Stimulated activated CD4-positive, alpha-beta T cell treated with anti-CD3 and anti-CD28 coated beads, TNF-alpha, amount 100 ng/mL, for 24 hours (primary cell): ENCODE measurements at regions not wholly inside any gene's neighbourhood (a gene's known extent, or its start where the extent isn't known, plus 50 kb on each side); places are given as distances from the start of the nearest gene placed in this dataset.
"Not testable (repeated sequence)": the region's sequence is repeated elsewhere in the genome, so short reads cannot be mapped to it uniquely, and the experiment has no call there.

Experiments used
- DNase-seq, 3 experiments: peaks; one replicate each; pipeline ENCODE4 v3.0.0-alpha.2; 2020; ENCODE audit warnings: low read depth in 3 of 3

GRCh38 chrX:138866643-138867042, 155.1 kb upstream of the FGF13 start:
- DNase-seq: no peak

- DNase-seq: no peak
These were observed 153.7 kb upstream of the FGF13 start for GRCh38 chrX:138865093-138865649.

GRCh38 chrX:138859421-138859820, 147.9 kb upstream of the FGF13 start:
- no peak for DNase-seq

DNA sequence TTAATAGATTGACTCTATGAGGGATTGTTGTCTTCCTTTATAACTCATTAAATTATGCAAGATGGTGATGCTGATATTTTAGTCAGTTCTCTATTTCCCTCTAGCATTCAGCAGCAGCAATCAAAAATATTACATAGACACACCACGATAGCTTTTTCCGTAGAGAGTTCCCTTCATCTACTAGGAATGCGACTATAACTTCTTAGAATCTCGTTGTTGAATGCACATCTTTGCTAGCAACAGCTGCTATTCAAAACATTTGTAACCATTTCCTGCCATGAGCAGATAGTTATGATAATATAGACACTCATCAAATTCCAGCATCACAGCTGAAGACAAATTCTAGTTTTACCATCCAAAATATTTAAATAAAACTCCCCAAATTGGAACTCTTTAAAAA, 147.4 kb upstream of the FGF13 start:
- no peak for DNase-seq

DNA sequence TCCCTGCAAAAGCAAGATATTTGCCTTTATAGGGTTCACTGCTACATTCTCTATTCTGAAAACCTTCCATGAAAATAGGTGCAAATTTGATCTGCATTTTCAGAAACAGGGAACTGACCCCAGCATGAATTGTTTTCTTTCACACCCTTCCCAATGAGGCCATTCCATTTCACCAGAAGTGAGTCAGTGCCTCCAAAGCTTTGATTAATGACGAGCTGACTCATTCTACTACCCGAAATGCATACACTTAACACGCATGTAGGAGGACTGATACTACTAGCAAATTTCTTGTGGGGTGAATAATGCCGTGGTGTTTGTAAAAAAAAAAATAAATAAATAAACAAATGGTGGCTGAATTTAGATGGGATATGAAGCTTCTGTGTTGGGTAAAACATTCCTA, 146.9 kb upstream of the FGF13 start:
- no peak for DNase-seq

- DNase-seq: no peak
These were observed 145.5 kb upstream of the FGF13 start for GRCh38 chrX:138856881-138857604.

- DNase-seq: no peak
These were observed 142.4 kb upstream of the FGF13 start for GRCh38 chrX:138853936-138854335.

DNA sequence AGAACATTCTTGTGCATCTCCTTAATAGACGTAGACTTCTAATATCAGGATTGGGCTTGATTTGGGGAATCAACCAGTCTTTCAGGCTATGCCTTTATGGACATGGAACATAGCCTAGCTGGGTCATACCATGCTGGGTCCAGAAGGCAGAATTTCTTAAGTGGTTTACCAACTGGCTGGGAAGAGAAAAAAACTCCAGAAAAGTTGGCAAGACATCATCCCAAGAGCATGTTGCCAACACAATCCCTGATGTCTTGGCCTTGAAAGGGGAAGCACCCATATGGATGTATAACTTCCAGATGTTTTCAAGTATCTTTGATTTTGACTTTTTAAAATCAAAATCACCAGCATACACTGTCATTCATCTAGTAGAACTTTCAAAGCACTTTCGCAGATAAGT, 138.0 kb upstream of the FGF13 start:
- DNase-seq: no peak

DNA sequence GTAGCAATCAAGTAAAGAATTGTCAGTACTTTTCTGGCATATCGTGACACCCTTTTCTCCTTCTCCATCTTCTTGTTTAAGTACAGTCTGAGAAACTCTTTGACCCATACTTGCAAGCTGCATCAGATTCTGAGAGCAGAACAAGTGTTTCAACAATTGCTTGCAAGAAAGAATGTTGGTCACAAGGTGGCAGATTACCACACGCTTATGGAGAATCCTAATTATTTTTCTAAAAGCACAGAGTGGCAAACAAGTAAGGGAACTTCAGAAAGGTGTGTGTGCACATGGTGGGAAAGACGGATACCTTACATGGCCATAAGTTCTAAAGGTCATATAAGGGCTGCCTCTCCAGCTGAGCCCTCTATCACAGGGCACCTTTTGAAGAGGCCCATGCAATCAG, 136.4 kb upstream of the FGF13 start:
- DNase-seq: no peak

DNA sequence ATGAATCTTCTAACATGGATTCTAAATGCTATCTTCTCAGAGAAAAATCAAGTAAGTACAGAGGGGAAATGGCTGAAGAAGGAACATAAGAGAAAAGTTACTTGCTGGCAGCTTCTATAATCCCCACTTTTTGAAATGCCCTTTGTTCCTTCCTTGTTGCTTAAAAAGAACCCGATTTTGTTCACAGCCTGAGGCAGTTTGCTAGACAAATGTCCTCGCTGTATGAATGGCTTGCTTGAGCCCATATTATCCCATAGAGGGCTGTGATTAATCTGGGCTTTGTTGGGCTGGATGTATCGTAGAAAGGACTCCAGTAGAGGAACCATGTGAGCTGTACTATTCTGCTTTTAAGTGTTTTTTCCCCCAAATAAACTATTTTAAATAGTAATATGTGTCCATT, 134.3 kb upstream of the FGF13 start:
- DNase-seq: no peak

DNA sequence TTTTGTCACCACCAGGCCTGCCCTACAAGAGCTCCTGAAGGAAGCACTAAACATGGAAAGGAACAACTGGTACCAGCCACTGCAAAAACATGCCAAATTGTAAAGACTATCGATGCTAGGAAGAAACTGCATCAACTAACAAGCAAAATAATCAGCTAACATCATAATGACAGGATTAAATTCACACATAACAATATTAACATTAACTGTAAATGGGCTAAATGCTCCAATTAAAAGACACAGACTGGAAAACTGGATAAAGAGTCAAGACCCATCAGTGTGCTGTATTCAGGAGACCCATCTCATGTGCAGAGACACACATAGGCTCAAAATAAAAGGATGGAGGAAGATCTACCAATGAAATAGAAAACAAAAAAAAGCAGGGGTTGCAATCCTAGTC, 95.9 kb upstream of the FGF13 start:
- not testable (repeated sequence) for DNase-seq

DNA sequence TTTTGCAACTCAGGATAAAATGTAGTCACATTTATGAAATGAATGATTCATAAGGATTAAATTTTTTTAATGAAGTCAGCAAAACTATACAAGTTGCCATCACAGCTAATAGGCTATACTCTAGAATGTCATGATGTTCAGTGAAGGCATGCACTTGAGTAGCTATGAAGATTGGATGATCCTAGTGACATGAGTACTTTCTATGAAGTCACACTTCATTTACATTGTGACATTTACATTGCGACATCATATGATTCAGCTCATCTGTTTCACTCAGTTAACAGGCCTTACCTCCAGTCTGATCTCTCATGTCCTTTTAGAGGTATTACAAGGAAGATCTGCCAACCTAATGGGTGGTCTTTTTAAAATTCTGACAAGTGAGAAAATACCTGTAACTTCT, 82.7 kb upstream of the FGF13 start:
- no peak for DNase-seq

DNA sequence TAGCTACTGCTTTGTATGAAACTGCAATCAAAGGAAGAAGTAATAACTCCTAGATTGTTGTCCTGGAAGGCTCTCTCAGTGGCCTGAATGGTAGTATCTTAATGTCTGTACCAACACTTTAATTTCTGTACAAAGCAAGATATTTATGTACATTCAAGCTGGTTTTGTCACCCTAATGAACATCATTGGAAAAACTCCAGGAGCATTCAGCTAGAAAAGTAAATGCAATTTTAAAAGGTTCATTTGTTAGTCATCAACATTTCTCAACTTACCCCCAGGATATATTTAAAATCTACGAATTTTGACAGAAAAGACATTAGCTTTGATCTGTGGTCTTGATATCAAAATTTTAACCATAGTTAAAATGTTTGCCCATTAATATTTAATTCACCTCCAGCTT, 80.0 kb upstream of the FGF13 start:
- DNase-seq: no peak

- no peak for DNase-seq
These were observed 77.3 kb upstream of the FGF13 start for GRCh38 chrX:138788771-138789170.

DNA sequence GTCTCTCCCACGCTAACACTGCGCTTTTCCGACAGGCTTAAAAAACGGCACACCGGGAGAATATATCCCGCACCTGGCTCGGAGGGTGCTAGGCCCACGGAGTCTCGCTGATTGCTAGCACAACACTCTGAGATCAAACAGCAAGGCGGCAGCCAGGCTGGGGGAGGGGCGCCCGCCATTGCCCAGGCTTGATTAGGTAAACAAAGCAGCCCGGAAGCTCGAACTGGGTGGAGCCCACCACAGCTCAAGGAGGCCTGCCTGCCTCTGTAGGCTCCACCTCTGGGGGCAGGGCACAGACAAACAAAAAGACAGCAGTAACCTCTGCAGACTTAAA, 67.0 kb upstream of the FGF13 start:
- not testable (repeated sequence) for DNase-seq

DNA sequence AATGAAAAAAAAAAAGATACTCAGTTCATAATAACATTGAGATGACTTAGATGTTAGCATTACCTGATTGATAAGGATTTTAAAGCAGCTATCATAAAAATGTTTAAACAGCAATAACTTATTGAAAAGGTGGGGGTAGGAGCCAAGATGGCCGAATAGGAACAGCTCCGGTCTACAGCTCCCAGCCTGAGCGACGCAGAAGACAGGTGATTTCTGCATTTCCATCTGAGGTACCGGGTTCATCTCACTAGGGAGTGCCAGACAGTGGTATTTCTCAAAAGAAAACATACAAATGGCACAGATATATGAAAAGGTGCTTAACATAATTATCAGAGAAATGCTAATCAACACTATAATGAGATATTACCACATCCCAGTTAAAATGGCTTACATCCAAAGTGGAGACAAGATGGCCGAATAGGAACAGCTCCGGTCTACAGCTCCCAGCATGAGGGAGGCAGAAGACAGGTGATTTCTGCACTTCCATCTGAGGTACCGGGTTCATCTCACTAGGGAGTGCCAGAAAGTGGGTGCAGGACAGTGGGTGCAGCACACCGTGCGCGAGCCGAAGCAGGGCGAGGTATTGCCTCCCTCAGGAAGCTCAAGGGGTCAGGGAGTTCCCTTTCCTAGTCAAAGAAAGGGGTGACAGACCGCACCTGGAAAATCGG, 66.5 kb upstream of the FGF13 start:
- DNase-seq: not testable (repeated sequence)

GRCh38 chrX:138777230-138777629, 65.7 kb upstream of the FGF13 start:
- no peak for DNase-seq

GRCh38 chrX:138775517-138775916, 64.0 kb upstream of the FGF13 start:
- no peak for DNase-seq

DNA sequence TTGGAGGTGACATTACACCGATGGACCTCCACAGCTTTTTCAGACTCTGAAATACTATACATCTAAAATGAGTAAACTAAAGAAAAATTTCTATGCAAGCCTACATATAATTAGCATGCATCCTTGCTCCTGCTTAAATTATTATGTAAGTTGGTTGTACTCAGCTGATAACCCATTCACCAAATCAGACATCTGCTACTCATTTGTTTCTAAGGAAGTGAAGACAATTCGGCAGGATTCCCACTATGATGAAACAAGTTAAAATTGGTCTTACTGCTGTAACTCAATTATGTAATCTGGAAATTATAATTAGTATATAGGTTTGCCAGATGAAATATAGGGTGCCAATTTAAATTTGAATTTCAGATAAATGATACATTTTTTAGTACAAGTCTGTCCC, 59.5 kb upstream of the FGF13 start:
- no peak for DNase-seq

GRCh38 chrX:138769918-138770317, 58.4 kb upstream of the FGF13 start:
- DNase-seq: no peak

DNA sequence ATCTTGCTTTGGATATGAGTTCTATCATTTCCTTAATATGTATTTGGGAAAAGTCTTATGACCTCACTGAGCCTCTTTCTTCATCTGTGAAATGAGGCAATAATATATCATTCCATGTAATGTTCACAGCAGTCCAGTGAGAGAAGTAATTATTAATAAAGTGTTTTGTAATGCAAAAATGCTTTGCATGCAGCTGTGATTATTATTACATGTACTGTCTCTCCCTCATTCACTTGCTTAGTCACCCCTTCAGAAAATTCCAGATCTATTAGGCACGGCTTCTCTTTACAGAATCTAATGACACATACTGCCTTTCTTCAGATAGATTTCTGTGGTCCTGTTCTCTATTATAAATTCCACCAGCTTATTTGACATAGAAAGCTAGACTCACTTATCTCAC, 53.5 kb upstream of the FGF13 start:
- no peak for DNase-seq

DNA sequence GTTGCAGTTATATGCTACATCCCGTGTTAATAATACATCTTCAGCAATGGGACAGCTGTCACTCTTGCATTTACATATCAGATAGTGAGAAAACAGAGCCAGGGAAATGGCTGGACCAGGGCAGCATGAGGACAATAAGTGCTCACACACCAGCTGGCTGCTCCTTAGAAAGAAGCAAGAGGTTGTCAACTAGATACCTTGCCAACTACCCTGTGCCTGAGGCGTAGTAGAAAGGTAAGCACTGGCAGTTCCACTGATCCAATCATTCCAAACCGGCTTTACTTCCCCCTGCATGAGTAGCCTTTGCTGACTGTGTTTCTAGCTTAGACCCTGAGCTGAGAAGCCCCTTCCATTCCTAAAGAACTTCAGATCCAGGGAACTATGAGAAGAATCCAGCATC, 52.2 kb upstream of the FGF13 start:
- no peak for DNase-seq

DNA sequence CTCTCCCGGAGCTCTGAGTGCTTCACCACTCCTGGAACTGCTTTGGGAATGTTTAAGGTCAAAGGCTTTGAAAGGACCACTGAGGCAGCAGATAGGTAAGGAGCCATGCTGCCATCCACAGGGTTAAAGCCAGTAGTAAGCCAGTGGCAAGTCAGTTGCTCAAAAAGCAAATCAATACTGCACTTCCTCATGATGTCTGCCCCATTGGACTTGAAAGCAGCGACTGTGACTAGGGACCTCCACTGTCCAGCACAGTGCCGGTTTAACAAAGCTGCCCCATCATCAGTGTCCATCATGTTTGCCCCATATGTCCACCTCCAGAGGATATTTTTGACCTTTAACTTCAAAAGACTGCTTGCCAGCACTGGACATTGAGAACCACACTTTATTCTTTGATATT, 49.9 kb upstream of the FGF13 start:
- no peak for DNase-seq
